HEK293T (cell line): ENCODE measurements at regions not wholly inside any gene's neighbourhood (a gene's known extent, or its start where the extent isn't known, plus 50 kb on each side); places are given as distances from the start of the nearest gene placed in this dataset.
"Not testable (repeated sequence)": the region's sequence is repeated elsewhere in the genome, so short reads cannot be mapped to it uniquely, and the experiment has no call there.

Source experiments
- CTCF ChIA-PET: fragments of 350-600 bp; formaldehyde crosslinking; extraction: SDS; loops from one replicate; lab custom pipeline; 2021; ENCODE audit warnings: antibody characterized with exemption, inconsistent platforms; lab: Yijun Ruan, JAX
- POLR2A ChIA-PET: fragments of 350-600 bp; formaldehyde crosslinking; extraction: SDS; loops from one replicate; lab custom pipeline; 2020; ENCODE audit warnings: antibody characterized with exemption, inconsistent platforms; lab: Yijun Ruan, JAX
- DNase-seq: peaks from one replicate; pipeline ENCODE4 v3.0.0; 2012; ENCODE audit warnings: mixed read lengths; ENCODE audit errors: extremely low spot score
- ARNT ChIP-seq: fragments of 450-650 bp; IDR thresholded peaks from 2 replicates; pipeline ENCODE4 v1.6.1; 2017; ENCODE audit warnings: mild to moderate bottlenecking
- BHLHE40 ChIP-seq: fragments of 450-650 bp; IDR thresholded peaks from 2 replicates; pipeline ENCODE4 v1.6.1; 2016; ENCODE audit warnings: mild to moderate bottlenecking, moderate library complexity, borderline replicate concordance
- CTBP1 ChIP-seq: fragments of 450-650 bp; IDR thresholded peaks from 2 replicates; pipeline ENCODE4 v1.6.1; 2016; ENCODE audit warnings: borderline replicate concordance
- ELF4 ChIP-seq: fragments of 450-650 bp; IDR thresholded peaks from 2 replicates; pipeline ENCODE4 v1.6.1; 2017; ENCODE audit warnings: antibody characterized with exemption
- FOXA1 ChIP-seq: fragments of 450-650 bp; IDR thresholded peaks from 2 replicates; pipeline ENCODE4 v1.6.1; 2016; ENCODE audit warnings: mild to moderate bottlenecking
- FOXK2 ChIP-seq: fragments of 450-650 bp; IDR thresholded peaks from 2 replicates; pipeline ENCODE4 v1.6.1; 2016; ENCODE audit warnings: mild to moderate bottlenecking
- FOXM1 ChIP-seq: fragments of 450-650 bp; IDR thresholded peaks from 2 replicates; pipeline ENCODE4 v1.6.1; 2017; ENCODE audit warnings: mild to moderate bottlenecking, borderline replicate concordance
- HDGF ChIP-seq: fragments of 450-650 bp; IDR thresholded peaks from 2 replicates; pipeline ENCODE4 v1.6.1; 2017; ENCODE audit warnings: antibody characterized with exemption, borderline replicate concordance
- L3MBTL2 ChIP-seq: fragments of 450-650 bp; conservative IDR thresholded peaks from 2 replicates; pipeline ENCODE4 v1.6.1; 2016; ENCODE audit warnings: mild to moderate bottlenecking
- LEF1 ChIP-seq: fragments of 450-650 bp; IDR thresholded peaks from 2 replicates; pipeline ENCODE4 v1.6.1; 2017; ENCODE audit warnings: mild to moderate bottlenecking, borderline replicate concordance
- NFRKB ChIP-seq: fragments of 450-650 bp; IDR thresholded peaks from 2 replicates; pipeline ENCODE4 v1.6.1; 2016; ENCODE audit warnings: mild to moderate bottlenecking, moderate library complexity
- PKNOX1 ChIP-seq: fragments of 450-650 bp; IDR thresholded peaks from 2 replicates; pipeline ENCODE4 v1.6.1; 2016
- SP1 ChIP-seq: fragments of 450-650 bp; IDR thresholded peaks from 2 replicates; pipeline ENCODE4 v1.6.1; 2017
- SUZ12 ChIP-seq: fragments of 450-650 bp; IDR thresholded peaks from 2 replicates; pipeline ENCODE4 v1.6.1; 2016; ENCODE audit warnings: mild to moderate bottlenecking
- TARDBP ChIP-seq: fragments of 450-650 bp; IDR thresholded peaks from 2 replicates; pipeline ENCODE4 v1.6.1; 2016
- ZNF384 ChIP-seq: fragments of 450-650 bp; IDR thresholded peaks from 2 replicates; pipeline ENCODE4 v1.6.1; 2016

GRCh38 chr3:63132461-63133250 lies 145.5 kb upstream of the SYNPR start:
- CTCF ChIA-PET: no interaction called here
- TF ChIP-seq FOXA1: no peak
- no peak for TF ChIP-seq CTBP1
- POLR2A ChIA-PET: no interaction called here
- no peak for DNase-seq

- TF ChIP-seq SP1: no peak
- no peak for TF ChIP-seq PKNOX1
- no peak for TF ChIP-seq FOXM1
- TF ChIP-seq ARNT: no peak
- no peak for TF ChIP-seq ELF4
- no peak for TF ChIP-seq FOXK2
- no peak for TF ChIP-seq LEF1
- TF ChIP-seq ZNF384: no peak
- no peak for TF ChIP-seq CTBP1
- TF ChIP-seq SUZ12: no peak
- TF ChIP-seq TARDBP: no peak
- no peak for TF ChIP-seq HDGF
- no peak for TF ChIP-seq BHLHE40
- TF ChIP-seq FOXA1: no peak
- TF ChIP-seq L3MBTL2: no peak
- no peak for TF ChIP-seq NFRKB
- DNase-seq: no peak
- ChIA-PET POLR2A (no interaction called here), CTCF (no interaction called here)
Observed at GRCh38 chr3:63135367-63135766, 142.7 kb upstream of the SYNPR start.

GRCh38 chr3:63136249-63136648 lies 141.9 kb upstream of the SYNPR start:
- POLR2A ChIA-PET, DNase-seq, CTCF ChIA-PET: not testable (repeated sequence)

DNA sequence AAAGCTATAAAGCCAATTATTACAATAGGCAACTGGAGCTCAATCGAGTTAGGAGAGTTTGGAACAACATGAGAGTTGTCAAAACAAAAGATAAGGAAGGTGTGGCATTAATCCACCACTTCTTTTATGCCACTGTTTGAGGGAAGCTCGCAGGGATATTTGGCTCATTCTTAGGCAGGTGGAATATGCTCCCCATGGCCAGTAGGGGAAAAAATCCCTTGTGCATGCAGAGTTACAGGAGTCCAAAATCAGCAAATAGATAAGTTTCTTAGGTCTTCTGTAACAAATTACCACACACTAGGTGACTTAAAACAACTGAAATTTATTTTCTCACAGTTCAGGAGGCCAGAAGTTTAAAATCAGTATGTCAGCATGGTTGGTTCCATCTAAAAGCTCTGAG lies 135.4 kb upstream of the SYNPR start:
- ChIA-PET POLR2A (no interaction called here), CTCF (no interaction called here)
- TF ChIP-seq ARNT: no peak
- TF ChIP-seq LEF1: no peak
- TF ChIP-seq NFRKB: no peak
- TF ChIP-seq FOXA1: no peak
- TF ChIP-seq CTBP1: no peak
- TF ChIP-seq PKNOX1: no peak
- TF ChIP-seq L3MBTL2: no peak
- TF ChIP-seq FOXM1: no peak
- TF ChIP-seq FOXK2: no peak
- TF ChIP-seq SP1: no peak
- TF ChIP-seq SUZ12: no peak
- TF ChIP-seq ELF4: no peak
- no peak for TF ChIP-seq HDGF
- TF ChIP-seq TARDBP: no peak
- TF ChIP-seq ZNF384: no peak
- TF ChIP-seq BHLHE40: no peak
- no peak for DNase-seq

DNA sequence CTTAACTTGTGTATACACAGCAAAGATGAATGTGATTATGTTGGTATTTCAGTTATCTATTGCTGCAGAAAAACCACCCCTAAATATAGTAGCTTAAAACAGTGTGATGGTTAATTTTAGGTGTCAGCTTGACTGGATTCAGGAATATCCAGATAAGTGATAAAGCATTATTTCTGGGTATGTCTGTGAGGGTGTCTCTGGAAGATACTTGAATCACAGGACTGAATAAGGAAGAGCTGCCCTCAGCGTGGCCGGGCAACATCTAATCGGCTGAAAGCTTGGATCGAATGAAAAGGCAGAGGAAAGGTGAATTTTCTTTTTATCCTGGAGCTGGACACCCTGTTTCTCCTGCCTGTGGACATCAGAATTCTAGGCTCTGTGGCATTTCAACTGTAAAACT lies 132.0 kb upstream of the SYNPR start:
- no peak for DNase-seq
- CTCF ChIA-PET: no interaction called here
- POLR2A ChIA-PET: no interaction called here
- TF ChIP-seq TARDBP (no peak), CTBP1 (no peak), ARNT (no peak), BHLHE40 (no peak), LEF1 (no peak), NFRKB (no peak), FOXM1 (no peak)

DNA sequence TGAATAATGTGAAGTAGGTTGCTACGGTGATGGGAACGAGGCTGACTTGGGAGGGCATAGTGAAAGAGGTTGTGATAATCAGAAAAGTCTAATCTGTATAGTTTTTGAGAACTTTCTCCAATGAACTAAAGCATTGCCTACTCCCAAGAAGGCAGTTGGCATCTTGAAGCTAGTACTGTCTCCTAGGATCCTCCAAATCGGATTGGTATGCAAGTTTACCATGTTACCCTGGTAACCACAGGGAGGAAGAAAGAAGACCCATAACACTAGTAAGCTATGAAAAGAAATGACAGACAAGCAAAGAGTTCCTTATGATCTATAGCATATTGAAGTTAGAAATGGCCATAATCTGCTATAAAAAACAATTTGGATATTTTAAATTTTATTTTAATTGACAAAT lies 127.2 kb upstream of the SYNPR start:
- no peak for TF ChIP-seq TARDBP
- no peak for TF ChIP-seq L3MBTL2
- TF ChIP-seq SP1: no peak
- no peak for TF ChIP-seq NFRKB
- TF ChIP-seq BHLHE40: no peak
- TF ChIP-seq FOXK2: no peak
- TF ChIP-seq ARNT: no peak
- no peak for TF ChIP-seq HDGF
- CTCF ChIA-PET: no interaction called here
- POLR2A ChIA-PET: no interaction called here
- no peak for DNase-seq

GRCh38 chr3:63151897-63152296 lies 126.2 kb upstream of the SYNPR start:
- DNase-seq: no peak
- TF ChIP-seq BHLHE40 (no peak), HDGF (no peak), FOXM1 (no peak)
- ChIA-PET POLR2A (no interaction called here), CTCF (interaction anchor here (1.0 kb wide), 1 partner anchor 44 kb away, joined by 3 read pairs; no protein-coding TSS in a partner anchor)

- no peak for DNase-seq
- POLR2A ChIA-PET: no interaction called here
- TF ChIP-seq ELF4: no peak
- no peak for TF ChIP-seq BHLHE40
- no peak for TF ChIP-seq CTBP1
- TF ChIP-seq ARNT: no peak
- TF ChIP-seq FOXA1: no peak
- no peak for TF ChIP-seq NFRKB
- TF ChIP-seq L3MBTL2: no peak
- TF ChIP-seq HDGF: no peak
- no peak for TF ChIP-seq FOXM1
- TF ChIP-seq LEF1: no peak
- CTCF ChIA-PET: no interaction called here
Observed at GRCh38 chr3:63159764-63160163, 118.3 kb upstream of the SYNPR start.
